GM18498 (cell line): ENCODE measurements at regions not wholly inside any gene's neighbourhood (a gene's known extent, or its start where the extent isn't known, plus 50 kb on each side); places are given as distances from the start of the nearest gene placed in this dataset.
"Not testable (repeated sequence)": the region's sequence is repeated elsewhere in the genome, so short reads cannot be mapped to it uniquely, and the experiment has no call there.

Experiments
- ATAC-seq: cut with Tn5 transposase; IDR thresholded peaks from one replicate; pipeline ENCODE4 v1.9.1; 2021; ENCODE audit warnings: mild to moderate bottlenecking, moderate library complexity; ENCODE audit not compliant: unreplicated experiment

DNA sequence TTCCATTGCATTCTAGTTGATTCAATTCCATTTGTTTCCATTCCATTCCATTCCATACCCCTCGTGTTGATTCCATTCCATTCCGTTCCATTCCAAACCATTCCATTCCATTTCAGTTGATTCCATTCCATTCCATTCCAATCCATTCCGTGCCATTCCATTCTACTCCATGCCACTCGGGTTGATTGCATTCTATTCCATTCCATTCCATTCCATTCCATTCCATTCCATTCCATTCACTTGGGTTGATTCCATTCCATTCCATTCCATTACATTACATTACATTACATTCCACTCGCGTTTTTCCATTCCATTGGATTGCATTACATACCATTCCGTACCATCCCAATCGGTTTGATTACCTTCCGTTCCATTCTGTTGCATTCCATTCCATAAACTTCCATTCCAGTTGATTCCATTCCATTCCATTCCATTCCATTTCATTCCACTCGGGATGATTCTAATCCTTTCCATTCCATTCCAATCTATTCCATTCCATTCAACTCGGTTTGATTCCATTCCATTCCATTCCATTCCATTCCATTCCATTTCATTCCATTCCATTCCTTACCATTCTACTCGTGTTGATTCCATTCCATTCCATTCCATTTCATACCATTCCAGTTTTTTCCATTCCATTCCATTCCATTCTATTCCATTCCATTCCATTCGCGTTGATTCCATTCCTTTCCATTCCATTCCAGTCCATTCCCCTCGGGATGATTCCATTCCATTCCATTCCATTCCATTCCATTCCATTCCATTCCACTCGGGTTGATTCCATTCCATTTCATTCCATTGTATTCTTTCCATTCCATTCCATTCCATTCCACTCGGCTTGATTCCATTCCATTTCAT lies 1140.4 kb downstream of the RPIA start:
- no peak for ATAC-seq

DNA sequence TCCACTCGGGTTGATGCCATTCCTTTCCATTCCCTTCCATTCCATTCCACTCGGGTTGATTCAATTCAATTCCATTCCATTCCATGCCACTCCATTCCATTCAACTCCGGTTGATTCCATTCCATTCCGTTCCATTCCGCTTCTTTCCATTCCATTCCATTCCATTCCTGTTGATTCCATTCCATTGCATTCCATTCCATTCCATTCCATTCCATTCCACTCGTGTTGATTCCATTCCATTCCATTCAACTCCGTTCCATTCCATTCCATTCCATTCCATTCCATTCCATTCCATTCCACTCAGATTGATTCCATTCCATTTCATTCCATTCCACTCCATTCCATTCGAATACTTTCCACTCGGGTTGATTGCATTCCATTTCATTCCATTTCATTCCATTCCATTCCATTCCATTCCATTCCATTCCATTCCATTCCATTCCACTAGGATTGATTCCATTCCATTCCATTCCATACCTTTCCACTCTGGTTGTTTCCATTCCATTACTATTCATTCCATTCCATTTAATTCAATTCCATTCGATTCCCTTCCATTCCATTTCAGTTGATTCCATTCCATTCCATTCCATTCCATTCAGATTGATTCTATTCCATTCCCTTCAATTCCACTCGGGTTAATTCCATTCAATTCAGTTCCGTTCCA lies 1141.8 kb downstream of the RPIA start:
- ATAC-seq: peak; percentile 60

DNA sequence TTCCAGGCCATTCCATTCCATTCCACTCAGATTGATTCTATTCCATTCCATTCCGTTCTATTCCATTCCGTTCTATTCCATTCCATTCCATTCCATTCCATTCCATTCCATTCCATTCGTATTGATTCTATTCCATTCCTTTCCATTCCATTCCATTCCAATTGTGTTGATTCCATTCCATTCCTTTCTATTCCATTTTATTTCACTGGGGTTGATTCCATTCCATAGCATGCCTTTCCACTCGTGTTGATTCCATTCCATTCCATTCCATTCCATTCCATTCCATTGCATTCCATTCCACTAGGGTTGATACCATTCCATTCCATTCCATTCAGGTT lies 1142.3 kb downstream of the RPIA start:
- no peak for ATAC-seq

DNA sequence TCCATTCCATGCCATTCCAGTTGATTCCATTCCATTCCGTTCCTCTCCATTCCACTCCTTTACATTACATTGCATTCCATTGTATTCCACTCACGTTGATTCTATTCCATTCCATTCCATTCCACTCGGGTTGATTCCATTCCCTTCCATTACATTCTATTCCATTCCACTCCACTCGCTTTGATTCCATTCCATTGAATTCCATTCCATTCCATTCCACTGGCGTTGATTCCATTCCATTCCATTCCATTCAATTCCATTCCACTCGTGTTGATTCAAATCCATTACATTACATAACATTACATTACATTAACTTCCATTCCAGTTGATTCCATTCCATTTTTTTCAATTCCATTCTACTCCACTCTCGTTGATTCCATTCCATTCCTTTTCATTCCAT lies 1142.8 kb downstream of the RPIA start:
- ATAC-seq: no peak

DNA sequence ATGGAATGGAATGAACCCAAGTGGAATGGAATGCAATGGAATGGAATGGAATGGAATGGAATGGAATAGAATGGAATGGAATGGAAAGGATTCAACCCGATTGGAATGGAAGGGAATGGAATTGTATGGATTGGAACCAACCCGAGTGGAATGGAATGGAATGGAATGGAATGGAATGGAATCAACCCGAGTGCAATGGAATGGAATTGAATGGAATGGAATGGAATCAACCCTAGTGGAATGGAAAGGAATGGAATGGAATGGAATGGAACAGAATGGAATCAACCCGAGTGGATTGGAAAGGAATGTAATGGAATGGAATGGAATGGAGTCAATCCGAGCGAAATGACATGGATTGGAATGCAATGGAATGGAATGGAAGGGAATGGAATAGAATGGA lies 1144.9 kb downstream of the RPIA start:
- peak; percentile 45 for ATAC-seq

DNA sequence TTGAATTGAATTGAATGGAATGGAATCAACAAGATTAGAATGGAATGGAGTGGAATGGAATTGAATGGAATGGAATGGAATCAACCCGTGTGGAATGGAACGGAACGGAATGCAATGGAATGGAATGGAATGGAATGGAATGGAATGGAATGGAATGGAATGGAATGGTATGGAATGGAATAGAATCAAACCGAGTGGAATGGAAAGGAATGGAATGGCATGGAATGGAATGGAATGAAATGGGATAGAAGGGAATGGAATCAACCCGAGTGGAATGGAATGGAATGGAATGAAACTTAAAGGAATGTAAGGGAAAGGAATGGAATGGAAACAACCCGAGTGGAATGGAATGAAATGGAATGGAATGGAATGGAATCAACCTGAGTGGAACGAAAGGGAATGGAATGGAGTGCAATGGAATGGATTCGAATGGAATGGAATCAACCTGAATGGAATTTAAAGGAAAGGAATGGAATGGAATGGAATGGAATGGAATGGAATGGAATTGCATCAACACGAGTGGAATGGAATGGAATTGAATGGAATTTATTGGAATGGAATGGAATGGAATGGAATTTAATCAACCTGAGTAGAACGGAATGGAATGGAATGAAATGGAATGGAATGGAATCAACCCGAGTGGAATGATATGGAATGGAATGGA lies 1146.6 kb downstream of the RPIA start:
- ATAC-seq: no peak

DNA sequence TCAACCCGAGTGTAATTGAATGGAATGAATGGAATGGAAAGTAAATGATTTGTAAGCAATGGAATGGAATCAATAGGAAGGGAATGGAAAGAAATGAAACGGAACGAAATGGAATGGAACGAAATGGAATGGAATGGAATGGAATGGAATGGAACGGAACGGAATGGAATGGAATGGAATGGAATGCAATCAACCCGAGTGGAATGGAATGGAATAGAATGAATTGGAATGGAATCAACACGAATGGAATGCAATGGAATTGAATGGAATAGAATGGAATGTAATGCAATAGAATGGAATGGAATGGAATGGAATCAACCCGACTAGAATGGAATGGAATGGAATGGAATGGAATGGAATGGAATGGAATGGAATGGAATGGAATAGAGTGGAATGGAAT lies 1148.7 kb downstream of the RPIA start:
- ATAC-seq: peak; percentile 37

DNA sequence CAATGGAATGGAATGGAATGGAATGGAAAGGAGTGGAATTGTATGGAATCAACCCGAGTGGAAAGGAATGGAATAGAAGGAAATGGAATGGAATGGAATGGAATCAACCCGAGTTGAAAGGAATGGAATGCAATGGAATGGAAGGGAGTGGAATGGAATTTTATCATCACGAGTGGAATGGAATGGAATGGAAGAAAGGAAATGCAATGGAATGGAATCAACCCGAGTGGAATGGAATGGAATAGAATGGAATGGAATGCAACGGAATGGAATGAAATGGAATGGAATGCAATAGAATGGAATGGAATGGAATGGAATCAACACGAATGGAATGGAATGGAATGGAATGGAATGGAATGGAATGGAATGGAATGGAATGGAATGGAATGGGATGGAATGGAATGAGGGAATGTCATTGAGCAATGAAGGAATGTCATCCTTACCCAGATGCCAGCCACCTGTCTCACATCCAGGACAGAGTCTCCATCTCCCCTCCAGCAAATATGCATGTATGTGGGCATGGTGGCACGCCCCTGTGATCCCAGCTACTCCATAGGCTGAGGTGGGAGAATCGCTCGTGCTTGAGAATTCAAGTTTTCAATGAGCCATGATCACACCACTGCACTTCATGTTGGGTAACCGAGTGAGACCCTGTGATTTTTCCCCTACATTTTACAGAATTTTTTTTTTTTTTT lies 1149.5 kb downstream of the RPIA start:
- ATAC-seq: peak; percentile 34

DNA sequence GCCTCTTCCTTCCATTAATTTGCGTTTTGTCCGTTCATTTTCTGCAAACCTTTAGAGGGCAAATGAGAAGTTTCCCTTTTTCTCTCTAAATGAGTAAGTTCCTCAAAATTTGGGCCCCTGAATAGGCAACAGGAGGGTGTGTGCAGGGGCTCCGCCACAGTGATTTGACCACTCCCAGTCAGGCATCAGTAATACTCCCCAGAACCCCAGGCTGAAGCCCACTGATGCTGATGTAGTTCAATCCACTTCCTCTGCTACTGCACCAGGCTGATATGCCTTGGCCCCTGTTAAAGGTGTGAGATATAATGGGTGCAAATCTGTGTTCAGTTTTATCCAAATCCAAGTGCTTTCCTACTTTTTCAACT lies 1150.0 kb downstream of the RPIA start:
- no peak for ATAC-seq

DNA sequence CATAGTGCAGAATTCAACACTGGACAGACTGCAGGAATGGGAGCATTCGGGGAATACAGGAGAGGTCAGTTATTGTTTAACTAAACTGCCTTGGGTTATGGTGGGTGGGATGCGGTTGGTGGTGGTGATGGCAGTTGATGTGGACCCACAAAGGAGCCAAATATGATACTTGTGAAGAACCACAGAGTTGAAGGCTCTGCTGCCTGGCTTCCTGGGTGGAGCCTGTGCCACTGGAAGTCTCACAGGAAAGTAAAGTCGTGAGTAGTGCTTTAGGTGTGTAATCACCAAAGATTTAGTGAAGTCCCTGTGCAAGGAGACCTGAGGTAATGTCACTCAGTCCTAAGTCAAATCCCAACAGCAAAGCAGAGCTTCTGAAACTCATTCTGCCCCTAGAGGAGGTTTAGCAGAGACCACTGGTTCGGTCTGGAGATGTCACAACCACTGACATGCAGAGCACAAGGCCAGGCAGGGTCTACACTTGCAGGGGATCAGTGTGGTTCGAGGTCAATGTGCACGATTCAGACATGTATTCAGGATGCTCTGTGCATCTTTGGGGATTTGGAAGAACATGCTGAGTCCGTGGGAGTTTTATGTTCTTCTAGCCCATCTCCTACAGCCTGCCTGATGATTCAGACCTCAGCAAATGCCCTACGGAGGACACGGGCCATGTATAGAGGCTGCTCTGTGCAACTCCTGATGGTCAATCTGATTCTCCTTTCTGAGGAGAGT lies 1150.9 kb downstream of the RPIA start:
- no peak for ATAC-seq

DNA sequence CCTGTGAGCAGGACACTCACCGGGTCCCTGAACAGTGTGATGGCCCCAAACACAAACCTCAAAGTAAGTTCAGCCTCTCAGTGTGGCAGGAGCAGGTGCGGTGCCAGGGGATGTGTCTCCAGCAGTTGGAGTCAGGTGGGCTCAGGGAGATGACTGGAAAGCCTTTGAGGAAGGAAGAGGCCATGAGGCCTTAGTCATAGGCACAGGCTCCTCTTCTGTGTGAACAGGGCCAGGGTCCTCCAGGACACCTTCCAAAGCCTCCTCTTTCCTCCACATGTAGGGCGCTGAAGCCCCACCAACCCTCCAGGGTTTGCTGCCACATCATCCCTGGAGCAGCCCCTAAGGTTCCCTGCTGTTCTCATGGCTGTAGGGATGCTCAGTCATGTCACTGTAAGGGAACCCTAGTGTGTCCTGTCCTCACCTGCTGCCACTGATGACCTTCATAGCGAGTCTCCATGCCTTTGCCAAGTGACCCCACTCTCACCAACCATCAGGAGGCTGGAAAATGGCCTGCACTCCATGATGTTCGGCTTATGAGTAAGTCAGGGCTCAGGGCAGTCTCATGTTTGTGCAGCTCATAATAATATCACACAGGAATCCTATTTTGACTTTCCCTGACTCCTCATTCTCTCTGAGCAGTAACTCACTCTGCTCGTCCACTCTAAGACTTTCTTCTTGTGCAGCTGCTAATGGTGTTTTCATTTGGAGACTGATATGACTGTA lies 1152.9 kb downstream of the RPIA start:
- no peak for ATAC-seq

DNA sequence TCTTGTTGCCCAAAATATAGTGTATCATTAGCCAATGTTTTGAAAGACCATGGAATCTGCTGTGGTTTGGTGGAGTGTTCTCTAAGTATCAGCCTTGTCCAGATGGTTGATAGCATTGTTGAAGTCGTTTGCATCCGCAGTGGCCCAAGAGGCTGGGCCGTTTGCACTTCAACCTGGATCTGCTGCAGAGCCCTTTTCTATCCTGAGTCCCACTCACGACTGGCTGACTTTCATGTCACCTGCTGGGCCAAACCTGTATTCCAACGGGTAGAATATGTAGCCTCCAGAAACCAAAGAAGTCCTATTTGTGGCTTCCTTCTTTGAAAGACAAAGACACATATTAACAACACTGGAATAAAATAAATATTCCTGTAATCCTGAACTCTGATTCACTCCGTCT lies 1154.1 kb downstream of the RPIA start:
- ATAC-seq: no peak

DNA sequence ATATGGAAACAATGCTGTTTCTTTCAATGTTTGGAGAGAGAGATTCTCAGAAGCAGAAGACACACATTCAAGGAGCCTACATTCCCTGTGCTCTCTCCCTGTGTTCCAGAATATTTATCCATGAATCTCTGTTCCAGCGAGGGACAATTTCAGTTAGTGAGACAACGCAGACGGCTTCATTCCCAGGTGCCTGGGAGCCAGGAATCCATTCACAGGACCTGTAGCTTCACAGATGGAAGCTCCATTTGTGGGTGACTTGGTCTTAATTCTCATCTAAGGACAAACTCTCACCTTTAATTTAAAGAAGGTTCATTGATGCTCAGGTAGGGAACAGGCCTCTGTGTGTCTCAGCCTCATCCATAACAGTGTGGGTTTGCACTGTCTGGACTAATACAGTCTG lies 1156.6 kb downstream of the RPIA start:
- no peak for ATAC-seq

DNA sequence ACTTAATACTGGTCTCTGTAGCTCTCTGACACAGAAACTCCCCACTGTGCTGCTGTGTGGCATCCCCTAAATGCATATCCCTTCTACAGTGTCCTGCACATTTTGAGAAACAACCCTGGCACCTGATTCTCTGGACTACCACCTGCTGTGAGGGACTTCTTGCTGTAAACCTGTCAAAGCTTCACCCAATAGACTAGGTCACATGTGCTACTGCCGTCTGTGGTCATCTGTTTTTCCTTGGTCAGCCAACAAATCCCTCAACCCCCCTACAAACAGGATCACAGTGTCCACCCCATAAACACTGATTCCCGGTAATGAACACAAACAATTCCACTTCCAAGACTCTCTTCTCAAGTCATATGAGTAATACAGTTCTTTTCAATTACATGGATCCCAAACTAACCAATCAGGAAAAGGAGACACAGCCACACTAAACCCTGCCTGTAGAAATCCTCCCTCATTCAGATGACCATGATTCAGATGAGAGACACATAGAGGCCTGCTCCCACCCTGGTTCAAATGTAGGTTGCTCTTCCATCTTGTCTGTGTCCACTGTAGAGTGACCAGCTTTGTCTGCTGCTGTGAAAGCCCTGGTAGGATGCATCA lies 1157.4 kb downstream of the RPIA start:
- ATAC-seq: no peak

DNA sequence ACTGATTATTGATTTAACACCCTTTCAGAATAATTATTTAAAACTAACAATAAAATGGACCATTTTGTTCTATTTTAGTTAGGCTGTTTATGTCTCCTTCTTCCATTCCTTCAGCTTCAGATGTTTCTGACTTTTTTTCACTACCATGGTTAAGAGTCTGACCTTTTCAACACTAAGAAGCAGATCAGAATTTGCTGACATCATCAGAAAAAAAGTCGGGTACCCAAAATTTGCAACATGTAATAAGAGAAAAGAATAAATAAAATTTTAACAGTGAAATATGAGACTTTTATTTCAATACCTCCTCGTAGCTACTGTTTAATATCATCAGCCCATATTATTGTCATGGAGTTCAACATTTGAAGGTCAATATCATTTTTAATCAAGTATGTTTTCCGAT lies 1158.3 kb downstream of the RPIA start:
- no peak for ATAC-seq

DNA sequence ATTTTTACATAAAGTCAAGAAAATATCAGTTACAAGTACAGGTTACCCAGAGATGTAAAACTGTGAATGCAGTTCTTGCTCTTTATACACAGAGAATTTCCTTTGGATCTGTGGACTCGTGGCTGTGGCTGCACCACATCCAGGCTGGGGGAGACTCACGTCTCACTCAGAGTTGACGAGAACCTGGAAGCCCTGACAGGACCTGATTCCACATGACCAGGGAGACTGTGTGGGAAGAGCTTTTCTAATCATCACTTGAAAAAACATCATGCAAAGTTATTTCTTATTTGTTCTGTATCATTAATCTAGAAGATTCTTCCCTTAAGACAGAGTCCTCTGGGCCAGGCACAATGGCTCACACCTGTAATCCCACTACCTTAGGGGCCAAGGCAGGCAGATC lies 1159.0 kb downstream of the RPIA start:
- no peak for ATAC-seq

DNA sequence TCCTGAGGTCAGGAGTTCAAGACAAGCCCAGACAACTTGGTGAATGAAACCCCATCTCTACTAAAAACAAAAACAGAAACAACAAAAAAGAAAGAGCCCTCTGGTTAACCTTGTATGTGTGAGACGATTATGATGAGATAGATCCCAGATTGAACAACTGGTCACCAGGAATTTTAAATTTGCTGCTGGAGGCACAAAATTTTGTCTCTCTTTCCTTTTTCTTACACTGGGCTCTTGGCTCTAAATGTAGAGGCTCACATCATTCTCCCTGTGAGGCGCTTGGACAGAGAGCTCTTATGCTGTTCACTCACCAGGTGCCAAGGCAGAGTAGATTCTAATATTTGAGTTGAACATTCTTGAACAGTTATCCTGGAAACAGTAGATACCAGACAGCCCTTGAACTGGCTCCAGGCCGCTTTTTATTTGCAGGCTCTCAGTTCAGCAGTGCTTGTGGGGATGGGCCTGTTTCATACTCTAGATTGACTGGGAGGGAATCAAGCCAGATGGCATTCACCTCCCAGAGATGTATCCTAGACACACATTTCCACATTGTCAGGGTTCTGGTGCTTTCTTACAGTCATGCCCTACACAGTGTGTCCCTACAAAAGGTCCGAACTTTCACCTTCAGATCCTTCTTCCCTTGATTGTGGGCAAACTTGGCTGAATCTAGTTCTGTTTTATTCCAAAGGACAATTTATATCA lies 1159.6 kb downstream of the RPIA start:
- no peak for ATAC-seq

DNA sequence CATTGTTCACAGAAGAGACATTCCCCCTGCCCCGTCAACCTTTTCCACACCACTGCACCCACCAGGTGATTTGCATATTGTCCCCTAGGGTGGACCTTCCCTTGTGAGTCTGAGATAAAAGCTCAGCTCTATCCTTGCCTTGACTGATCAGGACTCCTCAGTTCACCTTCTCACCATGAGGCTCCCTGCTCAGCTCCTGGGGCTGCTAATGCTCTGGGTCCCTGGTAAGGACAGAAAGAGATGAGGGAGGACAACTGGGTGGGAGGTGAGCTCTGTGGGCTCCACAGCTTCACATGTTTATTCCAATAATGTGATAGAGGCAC lies 1160.1 kb downstream of the RPIA start:
- ATAC-seq: no peak

DNA sequence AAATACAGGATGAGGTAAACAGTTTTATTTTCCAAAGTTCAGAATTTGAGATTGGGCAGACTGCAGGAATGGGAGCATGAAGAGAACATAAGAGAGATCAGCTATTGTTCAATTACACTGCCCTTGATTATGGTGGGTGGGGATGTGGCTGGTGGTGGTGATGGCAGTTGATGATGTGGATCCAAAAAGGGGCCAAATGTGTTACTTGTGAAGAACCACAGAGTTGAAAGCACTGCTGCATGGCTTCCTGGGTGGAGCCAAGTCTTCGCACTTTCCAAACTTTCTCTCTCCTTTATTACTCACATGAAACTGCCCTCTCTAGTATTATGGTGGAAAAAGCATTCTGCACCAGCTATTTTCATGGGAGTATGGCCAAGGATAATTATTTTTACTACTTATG lies 1162.0 kb downstream of the RPIA start:
- ATAC-seq: not testable (repeated sequence)
